ENCODE measurements at regions not wholly inside any gene's neighbourhood (a gene's known extent, or its start where the extent isn't known, plus 50 kb on each side); places are given as distances from the start of the nearest gene placed in this dataset.

DNA sequence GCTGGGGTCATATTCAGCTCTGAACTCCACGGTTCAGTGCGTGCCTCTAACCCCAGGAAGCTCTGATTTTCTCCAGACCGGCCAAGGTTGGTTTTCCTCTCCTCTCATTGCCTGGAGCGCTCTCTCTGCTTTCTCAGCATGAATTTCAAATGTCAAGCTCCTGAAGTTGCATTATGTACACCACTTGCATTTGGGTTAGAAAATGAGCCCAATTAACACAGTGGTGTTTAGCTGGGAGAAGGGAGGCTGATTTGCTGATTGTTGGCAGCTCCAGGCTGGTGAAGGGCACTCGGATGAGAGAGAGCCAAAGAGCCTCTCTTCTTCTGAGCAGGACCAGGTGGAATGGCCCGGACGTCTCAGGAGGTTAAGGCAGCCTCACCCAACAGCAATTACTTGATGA is 570.9 kb downstream of the VRK1 start:
- Histone ChIP-seq H2BK120ac (ENCODE audit: low read depth, low read length) (no peak overlapping the region), H2BK20ac (ENCODE audit: low read depth, low read length) (no peak overlapping the region), H3K4me1 (ENCODE audit: control insufficient read depth, insufficient read depth, low read length) (no peaks in the 10 kb centered on the region), H3K4me2 (ENCODE audit: low read depth, low read length) (no peak overlapping the region), H3K9me1 (ENCODE audit: insufficient read depth, low read length) (no peaks in the 10 kb centered on the region), H2BK15ac (ENCODE audit: low read depth, low read length) (no peak overlapping the region), H2AK9ac (replicated peaks; ENCODE audit: low read depth, low read length, poor library complexity) (no peak overlapping the region), H3K79me1 (ENCODE audit: low read depth in 1 of 2, low read length in 2 of 2) (no peaks in the 10 kb centered on the region), H3K9me3 (ENCODE audit: control insufficient read depth, insufficient read depth, low read length) (peaks cover 22% of the 10 kb centered on the region), H3K23ac (ENCODE audit: low read depth, low read length) (no peak overlapping the region), H3K4ac (ENCODE audit: low read depth, low read length) (no peak overlapping the region), H4K8ac (ENCODE audit: low read depth in 2 of 2, low read length in 2 of 2) (no peak overlapping the region), H4K20me1 (ENCODE audit: insufficient read depth, low read length) (no peaks in the 10 kb centered on the region), H3K36me3 (ENCODE audit: control insufficient read depth, insufficient read depth, low read length) (no peaks in the 10 kb centered on the region), H3K27me3 (ENCODE audit: control insufficient read depth, insufficient read depth, low read length) (no peaks in the 10 kb centered on the region), H4K91ac (ENCODE audit: insufficient read depth, low read depth, low read length) (no peak overlapping the region), H2AFZ (replicated peaks; ENCODE audit: low read length, poor library complexity) (no peak overlapping the region), H3K56ac (ENCODE audit: extremely low read depth, insufficient read depth, low read length) (no peak overlapping the region), H3K18ac (ENCODE audit: low read depth, low read length) (no peak overlapping the region), H4K5ac (ENCODE audit: low read depth, low read length) (no peak overlapping the region), H2AK5ac (ENCODE audit: low read depth, low read length) (no peak overlapping the region), H3K14ac (replicated peaks; ENCODE audit: low read depth, low read length) (no peak overlapping the region), H3K4me3 (ENCODE audit: insufficient read depth, low read depth, low read length) (no peak overlapping the region), H2BK5ac (ENCODE audit: low read depth, low read length, poor library complexity, severe bottlenecking) (no peak overlapping the region), H3K9ac (ENCODE audit: low read depth, low read length) (no peak overlapping the region), H3K27ac (ENCODE audit: insufficient read depth, low read length) (no peak overlapping the region)
- TF ChIP-seq BHLHE40 (IDR thresholded peaks at IDR 0.05; ENCODE audit: low read depth, low read length) (no peak), NFE2L2 (IDR thresholded peaks at IDR 0.05; ENCODE audit: low read depth, low read length) (no peak), RFX5 (IDR thresholded peaks at IDR 0.05; ENCODE audit: low read depth, low read length) (no peak), RAD21 (IDR thresholded peaks at IDR 0.05; ENCODE audit: low read length) (no peak), CHD1 (IDR thresholded peaks at IDR 0.05; ENCODE audit: low read depth, low read length) (no peak), MAFK (IDR thresholded peaks at IDR 0.05; ENCODE audit: low read depth, low read length) (no peak), RCOR1 (IDR thresholded peaks at IDR 0.05; ENCODE audit: insufficient replicate concordance, low read length) (no peak), POLR2A (IDR thresholded peaks at IDR 0.05; ENCODE audit: low read depth, low read length) (no peak), CEBPB (IDR thresholded peaks at IDR 0.05; ENCODE audit: low read depth, low read length) (no peak), MXI1 (IDR thresholded peaks at IDR 0.05; ENCODE audit: borderline replicate concordance, low read depth, low read length) (no peak), SMC3 (IDR thresholded peaks at IDR 0.05; ENCODE audit: low read depth, low read length) (no peak), FOS (IDR thresholded peaks at IDR 0.05; ENCODE audit: low read depth, low read length) (no peak), MAZ (IDR thresholded peaks at IDR 0.05; ENCODE audit: borderline replicate concordance, low read depth, low read length) (no peak)
- TF ChIP-seq, protein P1, sequence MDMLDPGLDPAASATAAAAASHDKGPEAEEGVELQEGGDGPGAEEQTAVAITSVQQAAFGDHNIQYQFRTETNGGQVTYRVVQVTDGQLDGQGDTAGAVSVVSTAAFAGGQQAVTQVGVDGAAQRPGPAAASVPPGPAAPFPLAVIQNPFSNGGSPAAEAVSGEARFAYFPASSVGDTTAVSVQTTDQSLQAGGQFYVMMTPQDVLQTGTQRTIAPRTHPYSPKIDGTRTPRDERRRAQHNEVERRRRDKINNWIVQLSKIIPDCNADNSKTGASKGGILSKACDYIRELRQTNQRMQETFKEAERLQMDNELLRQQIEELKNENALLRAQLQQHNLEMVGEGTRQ (IDR thresholded peaks at IDR 0.05; ENCODE audit: low read depth, low read length): no peak
- TF ChIP-seq, protein P2, sequence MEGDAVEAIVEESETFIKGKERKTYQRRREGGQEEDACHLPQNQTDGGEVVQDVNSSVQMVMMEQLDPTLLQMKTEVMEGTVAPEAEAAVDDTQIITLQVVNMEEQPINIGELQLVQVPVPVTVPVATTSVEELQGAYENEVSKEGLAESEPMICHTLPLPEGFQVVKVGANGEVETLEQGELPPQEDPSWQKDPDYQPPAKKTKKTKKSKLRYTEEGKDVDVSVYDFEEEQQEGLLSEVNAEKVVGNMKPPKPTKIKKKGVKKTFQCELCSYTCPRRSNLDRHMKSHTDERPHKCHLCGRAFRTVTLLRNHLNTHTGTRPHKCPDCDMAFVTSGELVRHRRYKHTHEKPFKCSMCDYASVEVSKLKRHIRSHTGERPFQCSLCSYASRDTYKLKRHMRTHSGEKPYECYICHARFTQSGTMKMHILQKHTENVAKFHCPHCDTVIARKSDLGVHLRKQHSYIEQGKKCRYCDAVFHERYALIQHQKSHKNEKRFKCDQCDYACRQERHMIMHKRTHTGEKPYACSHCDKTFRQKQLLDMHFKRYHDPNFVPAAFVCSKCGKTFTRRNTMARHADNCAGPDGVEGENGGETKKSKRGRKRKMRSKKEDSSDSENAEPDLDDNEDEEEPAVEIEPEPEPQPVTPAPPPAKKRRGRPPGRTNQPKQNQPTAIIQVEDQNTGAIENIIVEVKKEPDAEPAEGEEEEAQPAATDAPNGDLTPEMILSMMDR (conservative IDR thresholded peaks at IDR 0.05; ENCODE audit: low read depth, low read length): no peak
- TF ChIP-seq, protein P3, sequence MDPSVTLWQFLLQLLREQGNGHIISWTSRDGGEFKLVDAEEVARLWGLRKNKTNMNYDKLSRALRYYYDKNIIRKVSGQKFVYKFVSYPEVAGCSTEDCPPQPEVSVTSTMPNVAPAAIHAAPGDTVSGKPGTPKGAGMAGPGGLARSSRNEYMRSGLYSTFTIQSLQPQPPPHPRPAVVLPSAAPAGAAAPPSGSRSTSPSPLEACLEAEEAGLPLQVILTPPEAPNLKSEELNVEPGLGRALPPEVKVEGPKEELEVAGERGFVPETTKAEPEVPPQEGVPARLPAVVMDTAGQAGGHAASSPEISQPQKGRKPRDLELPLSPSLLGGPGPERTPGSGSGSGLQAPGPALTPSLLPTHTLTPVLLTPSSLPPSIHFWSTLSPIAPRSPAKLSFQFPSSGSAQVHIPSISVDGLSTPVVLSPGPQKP (IDR thresholded peaks at IDR 0.05; ENCODE audit: borderline replicate concordance, low read depth, low read length): no peak
- DNase-seq (no peak), ATAC-seq (ENCODE audit: low read depth) (no peak)
- in situ Hi-C loops (cut with MboI; ENCODE audit: low sequenced_read_pairs): no loop called here
- BruUV-seq (replicated peaks): no TSS peak
- intact Hi-C loops (cut with micrococcal nuclease): no loop called here
- dilution Hi-C loops (cut with HindIII; ENCODE audit: low sequenced_read_pairs, unreplicated experiment): no loop called here
- ChIA-PET POLR2A (ENCODE audit: unreplicated experiment) (no interaction called here), CTCF (interaction anchor here (0.9 kb wide), 1 partner anchor 19 kb away, joined by 3 read pairs; no protein-coding TSS in a partner anchor)
- no CpG with 5 or more reads among the region's 7 CpGs for WGBS, 2 experiments (ENCODE audit: extremely low coverage in 2 of 2, insufficient read length in 1 of 2)

All from IMR-90 (cell line).